Loucy (cell line): ENCODE measurements at regions not wholly inside any gene's neighbourhood (a gene's known extent, or its start where the extent isn't known, plus 50 kb on each side); places are given as distances from the start of the nearest gene placed in this dataset.

ENCODE experiments used
- H2AFZ ChIP-seq: fragments of 200-600 bp; sonication (generic); 2 replicates; pipeline ENCODE4 v1.6.0; 2016; ENCODE audit warnings: antibody characterized with exemption, mild to moderate bottlenecking, low read length, moderate library complexity
- H3F3A ChIP-seq: fragments of 200-600 bp; 2 replicates; pipeline ENCODE4 v1.6.0; 2016; ENCODE audit warnings: antibody characterized with exemption, low read depth, mild to moderate bottlenecking
- H3K27me3 ChIP-seq: fragments of 200-600 bp; sonication (generic); 2 replicates; pipeline ENCODE4 v1.6.1; 2014; ENCODE audit warnings: low read length, mild to moderate bottlenecking; ENCODE audit not compliant: insufficient read depth, poor library complexity, severe bottlenecking
- H3K36me3 ChIP-seq: fragments of 200-600 bp; sonication (generic); 2 replicates; pipeline ENCODE4 v1.6.1; 2016; ENCODE audit warnings: low read length; ENCODE audit not compliant: insufficient read depth
- H3K4me1 ChIP-seq: fragments of 200-600 bp; sonication (generic); 2 replicates; pipeline ENCODE4 v1.5.1; 2014; ENCODE audit warnings: low read length, mild to moderate bottlenecking; ENCODE audit not compliant: insufficient read depth, poor library complexity, severe bottlenecking
- H3K4me2 ChIP-seq: fragments of 200-600 bp; sonication (generic); 2 replicates; pipeline ENCODE4 v1.6.0; 2014; ENCODE audit warnings: antibody characterized with exemption, low read length, low read depth, mild to moderate bottlenecking; ENCODE audit not compliant: poor library complexity, severe bottlenecking
- H3K4me3 ChIP-seq: fragments of 200-600 bp; sonication (generic); 2 replicates; pipeline ENCODE4 v1.5.1; 2014; ENCODE audit warnings: low read length, mild to moderate bottlenecking, mixed read lengths; ENCODE audit not compliant: poor library complexity, severe bottlenecking
- H3K79me2 ChIP-seq: fragments of 200-600 bp; sonication (generic); 2 replicates; pipeline ENCODE4 v1.6.1; 2014; ENCODE audit warnings: low read length; ENCODE audit not compliant: insufficient read depth
- H3K9ac ChIP-seq: fragments of 200-600 bp; sonication (generic); 2 replicates; pipeline ENCODE4 v1.6.0; 2014; ENCODE audit warnings: mild to moderate bottlenecking, low read depth, low read length, moderate library complexity; ENCODE audit not compliant: poor library complexity, severe bottlenecking
- H3K9me2 ChIP-seq: fragments of 200-600 bp; sonication (generic); replicated peaks from 2 replicates; pipeline ENCODE4 v1.6.1; 2016; ENCODE audit warnings: low read depth, low read length, mixed read lengths
- H3K9me3 ChIP-seq: fragments of 200-600 bp; sonication (generic); 2 replicates; pipeline ENCODE4 v1.6.1; 2014; ENCODE audit warnings: mild to moderate bottlenecking, antibody characterized with exemption, low read length, low read depth; ENCODE audit not compliant: insufficient read depth
- H4K20me1 ChIP-seq: fragments of 200-600 bp; sonication (generic); 2 replicates; pipeline ENCODE4 v1.6.0; 2014; ENCODE audit warnings: antibody characterized with exemption, low read length, mild to moderate bottlenecking; ENCODE audit not compliant: insufficient read depth, poor library complexity, severe bottlenecking
- EZH2phosphoT487 ChIP-seq: fragments of 200-600 bp; IDR thresholded peaks from 2 replicates; pipeline ENCODE4 v1.6.1; 2018; ENCODE audit warnings: antibody characterized with exemption, mild to moderate bottlenecking, moderate library complexity, borderline replicate concordance
- TF ChIP-seq, protein P1 (sequence below): fragments of 200-600 bp; sonication (generic); conservative IDR thresholded peaks from 2 replicates; pipeline ENCODE4 v1.5.1; 2014; ENCODE audit warnings: mild to moderate bottlenecking, antibody characterized with exemption, low read length

DNA sequence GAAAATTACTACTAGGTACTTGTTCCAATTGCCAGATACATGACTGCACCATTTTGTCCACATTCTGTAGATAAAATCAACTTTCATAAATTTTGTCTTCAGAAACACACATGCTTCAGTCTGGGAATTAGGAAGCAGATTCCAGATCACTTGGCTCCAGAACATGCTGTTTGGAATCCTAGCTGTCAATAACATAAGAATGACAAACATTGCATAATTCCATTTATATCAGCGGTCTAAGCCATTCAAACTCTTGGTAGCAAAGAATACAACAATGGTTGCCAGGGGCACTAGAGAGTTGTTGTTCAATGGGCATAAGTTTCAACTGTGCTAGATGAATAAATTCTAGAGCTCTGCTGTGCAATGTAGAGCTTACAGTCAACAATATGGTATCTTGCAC lies 1112.1 kb upstream of the AGA start:
- Histone ChIP-seq H2AFZ (no peak overlapping the region), H3K4me1 (no peaks in the 10 kb centered on the region), H3K27me3 (no peaks in the 10 kb centered on the region), H3K9me3 (no peaks in the 10 kb centered on the region), H3K79me2 (no peaks in the 10 kb centered on the region), H3F3A (no peaks in the 10 kb centered on the region), H3K4me3 (no peak overlapping the region), H3K9me2 (no peaks in the 10 kb centered on the region), H4K20me1 (no peaks in the 10 kb centered on the region), H3K36me3 (no peaks in the 10 kb centered on the region), H3K9ac (no peak overlapping the region), H3K4me2 (no peak overlapping the region)
- no peak for TF ChIP-seq EZH2phosphoT487
- TF ChIP-seq, protein P1, sequence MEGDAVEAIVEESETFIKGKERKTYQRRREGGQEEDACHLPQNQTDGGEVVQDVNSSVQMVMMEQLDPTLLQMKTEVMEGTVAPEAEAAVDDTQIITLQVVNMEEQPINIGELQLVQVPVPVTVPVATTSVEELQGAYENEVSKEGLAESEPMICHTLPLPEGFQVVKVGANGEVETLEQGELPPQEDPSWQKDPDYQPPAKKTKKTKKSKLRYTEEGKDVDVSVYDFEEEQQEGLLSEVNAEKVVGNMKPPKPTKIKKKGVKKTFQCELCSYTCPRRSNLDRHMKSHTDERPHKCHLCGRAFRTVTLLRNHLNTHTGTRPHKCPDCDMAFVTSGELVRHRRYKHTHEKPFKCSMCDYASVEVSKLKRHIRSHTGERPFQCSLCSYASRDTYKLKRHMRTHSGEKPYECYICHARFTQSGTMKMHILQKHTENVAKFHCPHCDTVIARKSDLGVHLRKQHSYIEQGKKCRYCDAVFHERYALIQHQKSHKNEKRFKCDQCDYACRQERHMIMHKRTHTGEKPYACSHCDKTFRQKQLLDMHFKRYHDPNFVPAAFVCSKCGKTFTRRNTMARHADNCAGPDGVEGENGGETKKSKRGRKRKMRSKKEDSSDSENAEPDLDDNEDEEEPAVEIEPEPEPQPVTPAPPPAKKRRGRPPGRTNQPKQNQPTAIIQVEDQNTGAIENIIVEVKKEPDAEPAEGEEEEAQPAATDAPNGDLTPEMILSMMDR = no peak

DNA sequence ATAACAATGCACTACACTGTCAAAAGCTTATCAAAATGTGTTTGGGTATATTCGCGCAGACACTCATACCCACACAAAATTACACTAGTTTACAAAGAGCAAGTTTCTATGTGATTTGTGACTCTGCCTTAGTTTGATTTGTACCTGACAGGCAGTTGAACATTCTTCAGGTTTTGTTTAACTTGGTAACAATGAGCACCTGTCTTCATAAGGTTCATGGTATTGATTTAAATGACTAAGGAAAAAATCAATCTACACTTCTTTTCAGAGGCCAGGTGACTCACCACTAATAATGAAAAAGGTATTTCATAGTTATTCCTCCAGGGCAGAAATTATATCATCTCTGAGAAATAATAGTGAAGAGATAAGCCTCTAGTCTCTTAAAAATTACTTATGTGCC lies 1114.6 kb upstream of the AGA start:
- Histone ChIP-seq H3K4me1 (no peaks in the 10 kb centered on the region), H4K20me1 (no peaks in the 10 kb centered on the region), H2AFZ (no peak overlapping the region), H3K27me3 (no peaks in the 10 kb centered on the region), H3K79me2 (no peaks in the 10 kb centered on the region), H3K36me3 (no peaks in the 10 kb centered on the region), H3K9me3 (no peaks in the 10 kb centered on the region), H3K9ac (no peak overlapping the region), H3K4me2 (no peak overlapping the region), H3K9me2 (no peaks in the 10 kb centered on the region; the same call in 1 of the 2 replicates), H3K4me3 (no peak overlapping the region), H3F3A (no peaks in the 10 kb centered on the region)
- TF ChIP-seq, protein P1 = no peak

DNA sequence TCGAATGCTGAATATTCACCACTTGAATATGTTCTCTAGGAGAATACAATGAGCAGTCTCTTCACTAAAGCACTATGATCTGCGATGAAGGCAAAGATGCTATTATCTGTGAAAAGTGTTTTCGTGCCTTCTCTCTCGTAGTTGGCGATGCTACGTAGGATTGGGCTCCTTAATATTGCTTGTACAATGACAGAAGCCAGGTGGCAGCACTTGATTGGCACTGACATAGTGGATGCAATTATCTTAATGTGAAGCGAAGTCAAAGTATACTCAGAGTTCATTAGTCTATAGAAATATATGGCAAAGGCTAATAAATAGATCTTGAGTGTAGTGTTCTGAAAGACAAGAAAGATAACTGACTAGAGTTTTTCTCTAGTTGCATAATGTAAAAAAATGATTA lies 1135.7 kb upstream of the AGA start:
- H3F3A ChIP-seq = no peaks in the 10 kb centered on the region
- H3K4me1 ChIP-seq = no peaks in the 10 kb centered on the region
- no peaks in the 10 kb centered on the region for H3K27me3 ChIP-seq
- no peaks in the 10 kb centered on the region for H4K20me1 ChIP-seq
- no peak overlapping the region for H3K4me2 ChIP-seq
- H2AFZ ChIP-seq = no peak overlapping the region
- H3K9me3 ChIP-seq = no peaks in the 10 kb centered on the region
- H3K36me3 ChIP-seq = no peaks in the 10 kb centered on the region
- H3K79me2 ChIP-seq = no peaks in the 10 kb centered on the region
- H3K9me2 ChIP-seq = no peaks in the 10 kb centered on the region
- no peak overlapping the region for H3K9ac ChIP-seq
- no peak overlapping the region for H3K4me3 ChIP-seq
- TF ChIP-seq, protein P1 = peak; percentile 50
- no peak for TF ChIP-seq EZH2phosphoT487
